ENCODE measurements at regions not wholly inside any gene's neighbourhood (a gene's known extent, or its start where the extent isn't known, plus 50 kb on each side); places are given as distances from the start of the nearest gene placed in this dataset.

DNA sequence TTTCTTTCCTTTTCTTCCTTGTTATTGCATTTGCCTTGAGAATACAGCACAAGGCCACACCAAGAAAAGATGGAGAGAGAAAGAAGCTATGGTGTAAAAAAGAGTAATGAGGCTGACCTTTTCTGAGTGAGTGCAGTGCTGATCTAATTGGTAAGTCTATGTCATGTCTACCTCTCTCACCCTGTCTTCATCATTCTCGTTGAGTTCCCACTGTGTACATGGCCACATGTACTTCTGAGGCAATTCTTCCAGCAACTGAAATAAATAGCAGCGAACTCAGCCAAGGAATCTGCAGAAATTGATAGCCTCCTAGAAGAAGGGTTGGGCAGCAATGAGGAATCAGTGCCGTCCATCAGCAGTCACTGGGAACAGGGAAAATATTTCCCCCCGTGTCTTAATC lies 367.2 kb upstream of the SPTLC3 start:
- TF ChIP-seq CTCF (IDR thresholded peaks at IDR 0.05; ENCODE audit: extremely low read depth in 1 of 2, insufficient read depth in 1 of 2, low read depth in 1 of 2, low read length in 2 of 2) (no peak), MYC (IDR thresholded peaks at IDR 0.05; ENCODE audit: low read depth, low read length) (no peak), POLR2A (IDR thresholded peaks at IDR 0.05; ENCODE audit: low read depth, low read length) (no peak), POLR2AphosphoS5 (IDR thresholded peaks at IDR 0.05; ENCODE audit: insufficient read depth, low read depth, low read length) (no peak), EZH2 (IDR thresholded peaks at IDR 0.05; ENCODE audit: borderline replicate concordance, low read depth, low read length, severe bottlenecking) (no peak), JUN (IDR thresholded peaks at IDR 0.05; ENCODE audit: borderline replicate concordance, insufficient read depth, insufficient read length, low read depth) (no peak), MAX (IDR thresholded peaks at IDR 0.05; ENCODE audit: insufficient read depth, insufficient read length) (no peak), GATA2 (IDR thresholded peaks at IDR 0.05; ENCODE audit: insufficient read depth, insufficient read length, low read depth, low read length) (no peak)
